ENCODE measurements at regions not wholly inside any gene's neighbourhood (a gene's known extent, or its start where the extent isn't known, plus 50 kb on each side); places are given as distances from the start of the nearest gene placed in this dataset.

DNA sequence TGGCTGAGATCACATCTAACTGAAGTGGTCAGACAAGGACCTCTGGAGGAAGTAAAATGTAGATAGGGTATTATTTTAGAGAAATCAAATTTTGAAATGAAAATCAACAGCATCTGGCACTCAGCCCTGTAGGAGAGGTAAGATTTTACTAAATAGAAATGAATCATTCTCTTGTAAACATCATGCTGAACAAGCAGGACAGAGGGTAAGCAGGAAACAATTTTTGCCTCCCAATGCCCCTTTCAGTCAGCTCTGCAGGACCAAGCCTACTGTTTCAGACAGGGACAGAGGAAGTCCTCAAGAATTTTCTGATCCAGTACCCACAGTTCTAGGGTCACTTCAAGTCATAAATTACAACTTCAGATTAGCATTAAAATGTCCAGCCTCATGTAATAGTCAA is 190.1 kb downstream of the ESM1 start:
- TF ChIP-seq CTCF (IDR thresholded peaks at IDR 0.05 in 2 of 3, conservative IDR thresholded peaks at IDR 0.05 in 1 of 3; ENCODE audit: borderline replicate concordance in 1 of 3, insufficient read depth in 1 of 3, low read depth in 2 of 3, low read length in 2 of 3) (no peak), EZH2phosphoT487 (IDR thresholded peaks at IDR 0.05; ENCODE audit: borderline replicate concordance) (no peak), MAX (IDR thresholded peaks at IDR 0.05) (no peak), CEBPB (IDR thresholded peaks at IDR 0.05; ENCODE audit: low read depth) (no peak), ZNF274 (IDR thresholded peaks at IDR 0.05; ENCODE audit: low read depth, low read length) (no peak), POLR2A (IDR thresholded peaks at IDR 0.05; ENCODE audit: borderline replicate concordance, extremely low read depth, insufficient read depth, insufficient read length) (no peak), YY1 (IDR thresholded peaks at IDR 0.05; ENCODE audit: extremely low read depth, insufficient replicate concordance, low read depth, low read length) (no peak), RAD21 (IDR thresholded peaks at IDR 0.05; ENCODE audit: low read depth) (no peak), FOSL1 (IDR thresholded peaks at IDR 0.05; ENCODE audit: low read depth) (no peak), EZH2 (IDR thresholded peaks at IDR 0.05) (no peak), JUND (IDR thresholded peaks at IDR 0.05) (no peak)

Data from HCT116 (cell line).